Uterus (tissue), 2 donors: ENCODE measurements at regions not wholly inside any gene's neighbourhood (a gene's known extent, or its start where the extent isn't known, plus 50 kb on each side); places are given as distances from the start of the nearest gene placed in this dataset.

ENCODE experiments used
- POLR2A ChIP-seq, 2 donors: fragments of 450-650 bp; IDR thresholded peaks; one replicate each; pipeline ENCODE4 v1.6.1; 2016; ENCODE audit warnings: antibody characterized with exemption in 2 of 2, mild to moderate bottlenecking in 1 of 2, moderate library complexity in 1 of 2
- TF ChIP-seq, protein P1 (sequence below), 4 experiments: fragments of 200-600 bp in 2 of 4; fragments of 450-650 bp in 2 of 4; sonication (generic) in 2 of 4; IDR thresholded peaks; one replicate each; pipeline ENCODE4 v1.5.1; 2016 to 2019; ENCODE audit warnings: antibody characterized with exemption in 4 of 4, mild to moderate bottlenecking in 2 of 4, moderate library complexity in 1 of 4

DNA sequence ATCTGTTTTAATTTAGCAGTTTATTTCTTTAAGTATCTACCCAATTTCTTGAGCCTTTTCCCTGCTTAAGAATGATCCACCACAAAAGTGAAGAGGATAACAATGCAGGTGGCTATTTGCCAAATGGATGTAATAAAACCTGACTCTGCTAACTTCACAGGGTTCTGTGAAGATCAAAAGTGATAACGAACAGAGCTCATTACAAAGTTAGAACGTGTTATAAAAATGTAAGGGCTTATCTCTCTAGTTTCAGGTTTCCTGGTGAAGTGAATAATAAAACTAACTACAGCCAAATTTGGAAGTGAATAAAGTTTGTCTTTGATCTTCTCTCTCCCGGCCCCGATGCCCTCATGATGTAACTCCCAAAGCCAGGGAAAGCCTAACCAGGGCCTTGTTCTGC, 497.9 kb downstream of the SMARCA1 start:
- TF ChIP-seq, protein P1, sequence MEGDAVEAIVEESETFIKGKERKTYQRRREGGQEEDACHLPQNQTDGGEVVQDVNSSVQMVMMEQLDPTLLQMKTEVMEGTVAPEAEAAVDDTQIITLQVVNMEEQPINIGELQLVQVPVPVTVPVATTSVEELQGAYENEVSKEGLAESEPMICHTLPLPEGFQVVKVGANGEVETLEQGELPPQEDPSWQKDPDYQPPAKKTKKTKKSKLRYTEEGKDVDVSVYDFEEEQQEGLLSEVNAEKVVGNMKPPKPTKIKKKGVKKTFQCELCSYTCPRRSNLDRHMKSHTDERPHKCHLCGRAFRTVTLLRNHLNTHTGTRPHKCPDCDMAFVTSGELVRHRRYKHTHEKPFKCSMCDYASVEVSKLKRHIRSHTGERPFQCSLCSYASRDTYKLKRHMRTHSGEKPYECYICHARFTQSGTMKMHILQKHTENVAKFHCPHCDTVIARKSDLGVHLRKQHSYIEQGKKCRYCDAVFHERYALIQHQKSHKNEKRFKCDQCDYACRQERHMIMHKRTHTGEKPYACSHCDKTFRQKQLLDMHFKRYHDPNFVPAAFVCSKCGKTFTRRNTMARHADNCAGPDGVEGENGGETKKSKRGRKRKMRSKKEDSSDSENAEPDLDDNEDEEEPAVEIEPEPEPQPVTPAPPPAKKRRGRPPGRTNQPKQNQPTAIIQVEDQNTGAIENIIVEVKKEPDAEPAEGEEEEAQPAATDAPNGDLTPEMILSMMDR (IDR thresholded peaks at IDR 0.05), result no peak
- TF ChIP-seq POLR2A (IDR thresholded peaks at IDR 0.05), result no peak
